B cell (primary cell): ENCODE measurements at regions not wholly inside any gene's neighbourhood (a gene's known extent, or its start where the extent isn't known, plus 50 kb on each side); places are given as distances from the start of the nearest gene placed in this dataset.

Source experiments
- CTCF ChIP-seq: fragments of 200-600 bp; IDR thresholded peaks from one replicate; pipeline ENCODE4 v1.8.0; 2022; ENCODE audit warnings: antibody characterized with exemption, mild to moderate bottlenecking
- EZH2 ChIP-seq: IDR thresholded peaks from 2 replicates; pipeline ENCODE4 v1.6.1; 2012; ENCODE audit warnings: borderline replicate concordance, low read depth, mild to moderate bottlenecking, moderate library complexity, low read length; ENCODE audit not compliant: insufficient read depth, poor library complexity, severe bottlenecking

- TF ChIP-seq CTCF (no peak), EZH2 (no peak)
Measured at GRCh38 chr9:81382281-81382680, 307.1 kb downstream of the TLE1 start.
